GM19238 (cell line): ENCODE measurements at regions not wholly inside any gene's neighbourhood (a gene's known extent, or its start where the extent isn't known, plus 50 kb on each side); places are given as distances from the start of the nearest gene placed in this dataset.

ENCODE experiments used
- DNase-seq: peaks from one replicate; pipeline ENCODE4 v3.0.0; 2011; ENCODE audit warnings: low spot score; ENCODE audit not compliant: insufficient read length

DNA sequence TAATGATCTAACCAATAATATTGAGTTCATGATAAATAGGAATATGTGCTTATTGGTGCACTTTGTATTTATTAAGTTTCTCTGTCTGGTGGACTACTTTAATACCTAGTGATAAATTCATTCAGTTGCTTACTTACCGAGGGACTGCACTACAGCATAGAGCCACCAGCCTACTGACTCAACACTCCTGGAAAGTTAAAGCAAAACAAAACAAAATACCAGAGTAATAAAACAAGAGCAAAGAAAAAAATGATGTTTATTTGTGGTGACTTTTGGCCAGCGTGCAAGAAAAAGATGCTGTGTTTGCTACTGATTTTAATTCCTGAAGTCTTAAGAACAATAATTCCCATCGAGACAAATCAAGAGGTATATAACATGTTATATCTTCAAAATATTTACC is 586.3 kb downstream of the PLA2G4A start:
- DNase-seq = no peak

GRCh38 chr1:187417520-187417919 is 588.8 kb downstream of the PLA2G4A start:
- no peak for DNase-seq

DNA sequence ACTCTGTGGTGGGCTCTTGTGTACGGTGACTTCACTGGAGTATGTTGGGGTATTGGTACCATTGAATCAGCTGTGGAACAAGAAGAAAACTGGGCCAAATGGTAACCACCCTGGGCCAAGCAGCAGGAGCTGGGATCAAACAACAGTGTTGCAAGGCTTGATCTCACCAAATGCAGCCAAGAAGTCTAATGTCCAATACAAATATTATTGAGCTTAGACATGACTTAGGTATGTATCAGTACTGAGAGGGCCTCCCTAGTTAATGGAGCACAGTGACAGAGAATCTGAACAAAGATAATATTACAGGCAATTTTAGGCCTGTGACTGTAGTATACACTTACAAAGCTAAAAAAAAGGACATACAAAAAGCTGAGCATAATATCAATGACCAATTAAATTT is 604.8 kb downstream of the PLA2G4A start:
- no peak for DNase-seq

DNA sequence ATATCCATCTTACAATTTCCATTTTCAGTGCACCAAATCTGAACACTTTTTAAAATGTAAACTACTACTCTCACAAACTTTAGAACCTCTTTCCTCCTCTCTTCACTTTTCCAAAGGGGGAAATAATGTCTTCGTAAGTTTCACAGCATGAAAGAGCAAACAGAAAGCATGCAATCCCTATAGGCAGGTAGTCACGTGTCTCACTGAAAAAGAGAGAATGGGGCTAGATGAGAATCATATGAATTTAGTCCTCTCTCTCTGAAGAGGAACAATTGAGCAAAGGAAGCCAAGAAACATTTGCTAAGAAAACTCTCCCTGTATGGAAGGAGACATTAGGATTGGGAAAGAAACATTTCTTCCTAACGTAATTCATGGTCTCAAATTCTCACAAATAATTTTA is 613.9 kb downstream of the PLA2G4A start:
- no peak for DNase-seq

DNA sequence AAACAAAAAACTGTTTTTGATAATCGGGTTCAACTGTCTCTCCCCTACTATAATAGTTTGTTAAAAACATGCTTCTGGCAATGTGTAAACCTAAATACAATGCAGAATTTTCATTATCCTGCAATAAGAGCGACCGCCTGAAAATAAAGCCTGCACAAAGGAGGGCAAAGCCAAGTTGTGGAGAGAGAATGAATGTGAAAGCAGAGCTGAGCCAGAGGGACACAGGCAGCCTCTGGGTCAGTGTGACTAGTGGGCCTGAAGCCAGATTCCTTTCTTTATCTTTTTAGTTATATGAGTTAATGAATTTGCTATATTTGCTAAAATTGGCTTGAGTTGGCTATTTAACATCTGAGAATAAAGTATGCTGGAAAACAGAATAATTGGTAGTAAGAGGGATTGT is 615.2 kb downstream of the PLA2G4A start:
- DNase-seq = no peak

DNA sequence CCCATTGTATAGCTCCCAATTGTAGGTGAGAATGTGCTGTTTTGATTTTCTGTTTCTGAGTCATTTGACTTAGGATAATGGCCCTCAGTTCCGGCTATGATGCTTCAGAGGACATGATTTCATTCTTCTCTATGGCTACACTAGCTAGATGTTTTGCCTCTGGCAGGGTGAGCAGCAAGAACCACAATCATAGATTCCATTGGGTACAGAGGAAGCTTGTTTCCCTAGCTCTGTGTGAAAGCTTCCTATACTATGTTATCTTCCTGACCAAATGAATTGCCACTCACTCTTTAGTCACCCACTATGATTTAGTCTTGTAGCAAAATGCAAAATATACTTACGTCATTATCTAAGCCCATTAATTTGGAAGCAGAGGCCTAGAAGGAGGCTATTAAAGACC is 616.3 kb downstream of the PLA2G4A start:
- no peak for DNase-seq

- no peak for DNase-seq
Observed at GRCh38 chr1:187451238-187451637, 622.5 kb downstream of the PLA2G4A start.

GRCh38 chr1:187454010-187454409 is 625.3 kb downstream of the PLA2G4A start:
- DNase-seq = no peak

- DNase-seq = no peak
Observed at GRCh38 chr1:187456446-187456845, 627.7 kb downstream of the PLA2G4A start.

DNA sequence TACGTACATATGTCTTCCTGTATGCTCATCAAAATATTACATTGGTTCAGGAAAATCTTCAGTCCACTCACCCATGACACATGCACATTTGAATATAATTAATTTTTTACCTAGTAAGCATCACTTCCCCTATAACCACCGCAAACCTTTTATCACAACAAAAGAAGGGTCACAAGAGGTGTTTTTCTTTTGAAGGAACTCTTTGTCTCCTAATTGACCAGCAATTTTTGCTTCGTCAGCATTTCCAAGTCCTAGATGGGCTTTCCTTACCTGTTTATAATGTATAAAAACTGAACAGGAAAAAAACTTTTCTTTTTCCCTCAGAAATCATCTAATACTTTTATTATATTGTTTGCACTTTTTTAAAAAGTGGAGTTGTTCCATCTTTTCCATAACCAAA is 631.3 kb downstream of the PLA2G4A start:
- DNase-seq = no peak

DNA sequence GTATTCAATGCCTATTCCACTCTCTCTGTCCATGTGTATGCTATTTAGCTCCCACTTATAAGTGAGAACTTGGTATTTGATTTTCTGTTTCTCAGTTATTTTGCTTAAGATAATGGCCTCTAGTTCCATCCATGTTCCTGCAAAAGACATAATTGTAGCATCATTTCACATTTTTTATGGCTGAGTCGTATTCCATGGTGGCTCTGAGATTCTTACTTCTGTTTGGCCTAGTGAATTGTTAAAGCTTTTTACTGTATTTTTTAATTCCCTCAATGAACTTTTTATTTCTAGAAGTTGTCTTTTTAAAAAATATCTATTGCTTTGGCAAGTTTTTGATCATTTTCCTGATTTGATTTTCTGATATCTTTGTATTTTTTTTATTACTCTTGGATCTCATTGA is 635.6 kb downstream of the PLA2G4A start:
- no peak for DNase-seq

- DNase-seq = no peak
Observed at GRCh38 chr1:187465441-187465840, 636.7 kb downstream of the PLA2G4A start.

GRCh38 chr1:187469836-187470235 is 641.1 kb downstream of the PLA2G4A start:
- DNase-seq = no peak

- no peak for DNase-seq
Observed at GRCh38 chr1:187471555-187471954, 642.8 kb downstream of the PLA2G4A start.

GRCh38 chr1:187474336-187474735 is 645.6 kb downstream of the PLA2G4A start:
- no peak for DNase-seq

DNA sequence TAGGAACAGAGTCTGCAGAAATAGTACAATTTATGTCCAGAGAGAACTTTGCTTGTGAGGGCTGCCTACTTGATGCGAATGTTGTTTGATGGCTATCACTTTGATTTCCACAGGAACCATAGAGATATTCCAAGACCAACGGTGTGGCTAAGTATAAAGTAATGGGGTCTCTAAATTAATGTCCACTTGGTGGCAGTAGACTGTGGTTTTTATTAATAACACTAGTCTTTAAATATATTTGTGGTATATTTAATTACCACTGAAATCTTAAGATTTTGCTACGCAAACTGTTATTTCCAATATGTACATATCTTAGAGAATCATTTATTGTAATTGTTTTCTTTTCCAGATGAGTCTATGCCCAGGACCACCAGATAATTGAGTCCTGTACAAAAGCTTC is 647.9 kb downstream of the PLA2G4A start:
- DNase-seq = no peak

- DNase-seq = no peak
Observed at GRCh38 chr1:187477103-187477502, 648.4 kb downstream of the PLA2G4A start.

- DNase-seq = no peak
Observed at GRCh38 chr1:187477535-187477934, 648.8 kb downstream of the PLA2G4A start.

DNA sequence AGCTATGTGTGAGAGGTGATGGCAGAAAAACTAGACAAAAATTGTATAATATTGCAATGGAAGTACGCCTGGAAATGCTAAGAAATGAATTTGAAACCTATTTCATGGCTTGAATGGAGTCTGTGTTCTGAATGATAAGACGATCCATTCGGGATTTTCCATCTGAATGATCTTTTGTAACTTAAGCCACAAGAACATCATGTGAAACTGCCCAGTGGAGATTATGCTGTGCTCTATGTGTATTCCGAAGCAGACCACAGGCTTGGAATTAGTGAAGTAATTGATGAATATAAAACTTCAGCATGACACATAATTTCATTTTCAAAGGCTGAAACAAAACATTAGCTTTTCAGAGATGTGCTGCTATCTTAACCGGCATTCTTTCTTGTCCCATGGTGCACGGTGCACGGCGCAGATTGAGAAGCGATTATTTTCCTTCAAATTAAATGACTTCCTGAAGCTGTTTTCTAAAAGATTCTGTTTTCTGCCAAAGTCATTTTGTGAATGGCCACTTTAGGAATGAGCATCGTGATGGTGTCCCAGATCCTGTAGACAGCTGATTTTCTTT is 652.9 kb downstream of the PLA2G4A start:
- no peak for DNase-seq

DNA sequence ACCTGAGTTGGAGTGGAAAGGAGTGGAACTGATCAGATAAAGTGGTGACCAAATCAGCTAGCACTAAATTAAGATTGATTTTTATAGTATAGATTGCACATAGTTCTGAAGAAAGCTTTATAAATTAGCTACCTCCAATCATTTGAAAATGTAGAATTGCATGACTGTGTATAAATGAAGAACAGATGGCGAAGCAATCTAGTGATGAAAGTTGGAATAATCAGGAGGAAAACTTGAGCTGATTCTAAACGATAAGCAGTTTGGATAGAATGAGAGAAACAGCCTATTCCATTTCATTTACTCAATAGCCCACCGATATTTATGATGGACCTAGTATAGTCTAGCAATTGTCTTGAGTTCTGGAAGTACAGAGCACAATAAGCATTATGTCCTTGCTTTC is 661.5 kb downstream of the PLA2G4A start:
- DNase-seq = no peak

DNA sequence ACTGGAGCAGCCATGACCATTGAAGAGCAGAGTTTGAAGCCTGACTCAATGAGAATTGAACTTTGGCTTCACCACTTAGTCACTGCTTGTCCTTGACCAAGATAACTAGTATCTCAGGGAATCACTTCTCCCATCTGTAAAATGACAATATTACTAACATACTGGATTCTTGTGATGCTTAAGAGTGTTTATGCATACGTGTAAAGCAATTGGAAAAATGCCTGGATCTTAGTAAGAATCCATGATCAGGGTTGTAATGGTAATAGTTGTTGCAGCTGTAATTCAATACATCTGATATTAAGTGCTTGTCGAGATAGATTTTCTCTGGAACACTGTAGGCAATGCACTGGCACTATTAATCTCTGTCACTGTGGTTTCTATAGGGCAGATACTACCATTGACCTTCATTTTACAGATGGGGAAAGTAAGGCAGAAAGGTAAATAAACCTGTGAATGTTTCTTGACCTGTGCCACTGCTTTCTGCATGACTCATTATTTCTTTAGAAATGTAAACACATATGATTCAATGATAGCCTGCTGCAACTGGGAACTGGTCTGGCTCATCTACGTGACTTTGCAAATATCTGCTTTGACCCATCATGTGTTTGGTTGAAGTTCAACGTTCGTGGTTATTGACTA is 662.5 kb downstream of the PLA2G4A start:
- DNase-seq = no peak

GRCh38 chr1:187498028-187498427 is 669.3 kb downstream of the PLA2G4A start:
- DNase-seq = no peak

DNA sequence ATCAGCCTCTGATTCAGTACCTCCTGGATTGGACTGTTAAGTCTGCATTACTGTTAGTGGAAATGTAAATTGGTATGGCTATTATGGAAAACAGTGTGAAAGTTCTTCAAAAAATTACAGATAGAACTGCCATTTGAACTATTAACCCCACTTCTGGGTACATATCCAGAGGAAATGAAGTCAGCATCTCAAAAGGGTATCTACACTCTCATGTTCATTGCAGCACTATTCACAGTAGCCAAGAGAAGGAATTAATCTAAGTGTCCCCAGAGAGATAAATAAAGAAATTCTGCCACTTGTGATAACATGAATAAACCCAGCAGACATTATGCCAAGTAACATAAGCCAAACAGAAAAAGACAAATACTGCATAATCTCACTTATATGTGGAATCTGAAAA is 676.0 kb downstream of the PLA2G4A start:
- no peak for DNase-seq

DNA sequence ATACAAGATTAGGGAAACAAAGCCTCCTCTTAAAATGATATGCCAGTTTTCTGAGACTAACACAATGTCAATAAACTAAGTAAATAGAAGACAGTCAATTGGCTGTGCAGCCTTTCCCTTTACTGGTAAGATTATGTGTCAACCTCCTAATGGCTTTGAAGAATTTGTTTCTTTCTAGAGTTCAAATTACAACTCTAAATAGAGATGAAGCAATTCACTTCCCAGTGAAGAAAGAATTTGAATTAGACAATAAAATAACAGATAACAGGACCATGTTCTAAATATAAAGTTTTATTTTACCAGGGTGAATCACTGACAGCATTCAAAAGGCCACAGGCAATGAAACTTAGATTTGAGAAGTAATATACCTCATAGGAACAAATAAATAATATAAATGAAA is 680.3 kb downstream of the PLA2G4A start:
- DNase-seq = no peak
